DND-41 (cell line): ENCODE measurements at regions not wholly inside any gene's neighbourhood (a gene's known extent, or its start where the extent isn't known, plus 50 kb on each side); places are given as distances from the start of the nearest gene placed in this dataset.

Experiments used
- ATAC-seq: fragments of 200-7000 bp; cut with Tn5 transposase; 3 replicates; pipeline ENCODE4 v1.9.1; 2021; ENCODE audit warnings: low read depth; ENCODE audit not compliant: insufficient read depth
- DNase-seq: peaks from one replicate; pipeline ENCODE4 v3.0.0-alpha.2; 2020
- H2AFZ ChIP-seq: 2 replicates; pipeline ENCODE4 v1.6.0; 2012; ENCODE audit warnings: low read depth, low read length
- H3K27ac ChIP-seq: 2 replicates; pipeline ENCODE4 v1.5.1; 2012; ENCODE audit warnings: low read length, inconsistent platforms
- H3K27me3 ChIP-seq: fragments of 200-600 bp; sonication (generic); 2 replicates; pipeline ENCODE4 v1.6.0; 2012; ENCODE audit warnings: low read length, mild to moderate bottlenecking, inconsistent platforms; ENCODE audit not compliant: insufficient read depth, poor library complexity
- H3K36me3 ChIP-seq: 2 replicates; pipeline ENCODE4 v1.5.1; 2012; ENCODE audit warnings: low read length, inconsistent platforms; ENCODE audit not compliant: insufficient read depth
- H3K4me1 ChIP-seq: 2 replicates; pipeline ENCODE4 v1.5.1; 2012; ENCODE audit warnings: mild to moderate bottlenecking, low read length; ENCODE audit not compliant: insufficient read depth
- H3K4me2 ChIP-seq: 2 replicates; pipeline ENCODE4 v1.6.0; 2012; ENCODE audit warnings: mild to moderate bottlenecking, moderate library complexity, low read length, inconsistent platforms; ENCODE audit not compliant: insufficient read depth
- H3K4me3 ChIP-seq, 2 experiments: fragments of 200-600 bp in 1 of 2; shearing (Covaris generic) in 1 of 2; 2 replicates each; pipeline ENCODE4 v1.5.1; 2012 to 2016; ENCODE audit warnings: inconsistent platforms in 2 of 2, low read length in 2 of 2, mild to moderate bottlenecking in 2 of 2, low read depth in 1 of 2, moderate library complexity in 1 of 2
- H3K79me2 ChIP-seq: 2 replicates; pipeline ENCODE4 v1.6.0; 2012; ENCODE audit warnings: low read length, inconsistent platforms; ENCODE audit not compliant: insufficient read depth
- H3K9ac ChIP-seq: 2 replicates; pipeline ENCODE4 v1.6.0; 2012; ENCODE audit warnings: low read depth, mild to moderate bottlenecking, inconsistent platforms, low read length, moderate library complexity
- H3K9me3 ChIP-seq: 2 replicates; pipeline ENCODE4 v1.5.1; 2012; ENCODE audit warnings: low read length, moderate library complexity, mild to moderate bottlenecking, inconsistent platforms; ENCODE audit not compliant: insufficient read depth, severe bottlenecking
- H4K20me1 ChIP-seq: 2 replicates; pipeline ENCODE4 v1.6.0; 2012; ENCODE audit warnings: low read length; ENCODE audit not compliant: insufficient read depth
- EZH2 ChIP-seq: IDR thresholded peaks from 3 replicates; pipeline ENCODE4 v1.6.1; 2012; ENCODE audit warnings: borderline replicate concordance, low read depth, mild to moderate bottlenecking, moderate library complexity, low read length, inconsistent platforms; ENCODE audit not compliant: severe bottlenecking
- TF ChIP-seq, protein P1 (sequence below): IDR thresholded peaks from 2 replicates; pipeline ENCODE4 v1.5.1; 2012; ENCODE audit warnings: borderline replicate concordance, low read length, moderate library complexity, mild to moderate bottlenecking; ENCODE audit not compliant: poor library complexity, severe bottlenecking; ENCODE audit errors: extremely low read depth

GRCh38 chr3:75334299-75334698 is 329.8 kb upstream of the FRG2C start:
- no peak for ATAC-seq
- TF ChIP-seq EZH2: no peak
- TF ChIP-seq, protein P1, sequence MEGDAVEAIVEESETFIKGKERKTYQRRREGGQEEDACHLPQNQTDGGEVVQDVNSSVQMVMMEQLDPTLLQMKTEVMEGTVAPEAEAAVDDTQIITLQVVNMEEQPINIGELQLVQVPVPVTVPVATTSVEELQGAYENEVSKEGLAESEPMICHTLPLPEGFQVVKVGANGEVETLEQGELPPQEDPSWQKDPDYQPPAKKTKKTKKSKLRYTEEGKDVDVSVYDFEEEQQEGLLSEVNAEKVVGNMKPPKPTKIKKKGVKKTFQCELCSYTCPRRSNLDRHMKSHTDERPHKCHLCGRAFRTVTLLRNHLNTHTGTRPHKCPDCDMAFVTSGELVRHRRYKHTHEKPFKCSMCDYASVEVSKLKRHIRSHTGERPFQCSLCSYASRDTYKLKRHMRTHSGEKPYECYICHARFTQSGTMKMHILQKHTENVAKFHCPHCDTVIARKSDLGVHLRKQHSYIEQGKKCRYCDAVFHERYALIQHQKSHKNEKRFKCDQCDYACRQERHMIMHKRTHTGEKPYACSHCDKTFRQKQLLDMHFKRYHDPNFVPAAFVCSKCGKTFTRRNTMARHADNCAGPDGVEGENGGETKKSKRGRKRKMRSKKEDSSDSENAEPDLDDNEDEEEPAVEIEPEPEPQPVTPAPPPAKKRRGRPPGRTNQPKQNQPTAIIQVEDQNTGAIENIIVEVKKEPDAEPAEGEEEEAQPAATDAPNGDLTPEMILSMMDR: no peak
- H3K4me2 ChIP-seq: no peak overlapping the region
- no peaks in the 10 kb centered on the region for H3K9me3 ChIP-seq
- H3K79me2 ChIP-seq: no peaks in the 10 kb centered on the region
- no peak for DNase-seq
- no peak overlapping the region for H3K4me3 ChIP-seq
- no peak overlapping the region for H2AFZ ChIP-seq
- H3K27ac ChIP-seq: no peak overlapping the region
- H3K36me3 ChIP-seq: no peaks in the 10 kb centered on the region
- no peaks in the 10 kb centered on the region for H3K4me1 ChIP-seq
- H4K20me1 ChIP-seq: no peaks in the 10 kb centered on the region
- H3K27me3 ChIP-seq: no peaks in the 10 kb centered on the region
- no peak overlapping the region for H3K9ac ChIP-seq

DNA sequence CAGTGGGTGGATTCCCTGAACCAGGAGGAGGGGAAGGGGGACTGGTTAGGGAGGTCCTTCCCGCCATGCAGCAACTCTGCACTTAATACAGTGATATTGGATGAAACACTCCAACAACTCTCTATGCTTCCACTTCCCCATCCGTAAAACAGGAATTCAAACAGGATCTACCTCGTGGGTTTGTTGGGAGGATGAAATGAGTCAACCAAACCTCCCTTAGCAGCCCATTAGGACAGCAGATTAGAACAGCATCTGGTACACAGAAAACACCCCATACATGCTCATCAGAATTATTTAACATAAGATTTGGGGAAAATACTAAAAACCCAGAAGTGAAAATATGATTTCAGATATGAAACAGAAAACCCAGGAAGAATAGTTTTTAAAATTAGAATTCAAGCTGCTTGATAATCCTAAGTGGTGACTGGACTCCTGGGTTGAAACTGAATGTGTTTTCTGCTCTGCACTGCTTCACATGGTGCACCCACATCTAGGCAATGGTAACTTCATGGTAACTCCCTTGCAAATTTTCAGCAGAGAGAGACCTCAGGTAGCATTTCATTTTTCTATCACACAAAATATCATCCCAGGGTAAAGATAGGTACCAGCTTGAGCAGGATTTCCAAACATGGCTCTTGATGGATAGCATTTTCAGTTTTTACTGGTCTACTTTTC is 326.8 kb upstream of the FRG2C start:
- Histone ChIP-seq H3K79me2 (no peaks in the 10 kb centered on the region), H3K4me2 (no peak overlapping the region), H3K9ac (no peak overlapping the region), H3K4me1 (no peaks in the 10 kb centered on the region), H3K4me3 (no peak overlapping the region), H4K20me1 (no peaks in the 10 kb centered on the region), H3K36me3 (no peaks in the 10 kb centered on the region), H3K27ac (no peak overlapping the region), H2AFZ (no peak overlapping the region), H3K27me3 (no peaks in the 10 kb centered on the region), H3K9me3 (no peaks in the 10 kb centered on the region)
- no peak for TF ChIP-seq EZH2
- TF ChIP-seq, protein P1: no peak
- no peak for DNase-seq
- no peak for ATAC-seq

GRCh38 chr3:75338342-75338741 is 325.8 kb upstream of the FRG2C start:
- H3K4me3 ChIP-seq: no peak overlapping the region
- no peaks in the 10 kb centered on the region for H3K4me1 ChIP-seq
- H3K9ac ChIP-seq: no peak overlapping the region
- no peaks in the 10 kb centered on the region for H3K36me3 ChIP-seq
- ATAC-seq: no peak
- no peaks in the 10 kb centered on the region for H3K9me3 ChIP-seq
- H3K79me2 ChIP-seq: no peaks in the 10 kb centered on the region
- no peak overlapping the region for H3K27ac ChIP-seq
- no peak overlapping the region for H2AFZ ChIP-seq
- TF ChIP-seq, protein P1: no peak
- TF ChIP-seq EZH2: no peak
- H4K20me1 ChIP-seq: no peaks in the 10 kb centered on the region
- H3K4me2 ChIP-seq: no peak overlapping the region
- H3K27me3 ChIP-seq: no peaks in the 10 kb centered on the region
- DNase-seq: no peak
